ENCODE measurements at regions not wholly inside any gene's neighbourhood (a gene's known extent, or its start where the extent isn't known, plus 50 kb on each side); places are given as distances from the start of the nearest gene placed in this dataset.

DNA sequence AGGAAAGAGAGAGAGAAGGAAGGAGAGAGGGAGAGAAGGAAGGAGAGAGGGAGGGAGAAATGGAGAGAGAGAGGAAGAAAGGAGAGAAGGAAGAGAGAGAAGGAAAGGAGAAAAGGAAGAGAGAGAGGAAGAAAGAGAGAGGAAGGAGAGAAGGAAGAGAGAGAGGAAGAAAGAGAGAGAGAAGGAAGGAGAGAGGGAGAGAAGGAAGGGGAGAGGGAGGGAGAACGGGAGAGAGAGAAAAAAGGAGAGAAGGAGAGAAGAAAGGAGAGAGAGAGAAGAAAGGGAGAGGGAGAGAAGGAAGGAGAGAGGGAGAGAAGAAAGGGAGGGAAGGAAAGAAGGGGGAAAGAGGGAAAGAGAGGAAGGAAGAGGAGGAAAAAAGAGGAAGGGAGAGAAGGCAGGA, 1070.7 kb downstream of the UQCRFS1 start:
- TF ChIP-seq, protein P1, sequence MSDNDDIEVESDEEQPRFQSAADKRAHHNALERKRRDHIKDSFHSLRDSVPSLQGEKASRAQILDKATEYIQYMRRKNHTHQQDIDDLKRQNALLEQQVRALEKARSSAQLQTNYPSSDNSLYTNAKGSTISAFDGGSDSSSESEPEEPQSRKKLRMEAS (IDR thresholded peaks at IDR 0.05; ENCODE audit: insufficient read depth, insufficient read length), result no peak
- TF ChIP-seq, protein P2, sequence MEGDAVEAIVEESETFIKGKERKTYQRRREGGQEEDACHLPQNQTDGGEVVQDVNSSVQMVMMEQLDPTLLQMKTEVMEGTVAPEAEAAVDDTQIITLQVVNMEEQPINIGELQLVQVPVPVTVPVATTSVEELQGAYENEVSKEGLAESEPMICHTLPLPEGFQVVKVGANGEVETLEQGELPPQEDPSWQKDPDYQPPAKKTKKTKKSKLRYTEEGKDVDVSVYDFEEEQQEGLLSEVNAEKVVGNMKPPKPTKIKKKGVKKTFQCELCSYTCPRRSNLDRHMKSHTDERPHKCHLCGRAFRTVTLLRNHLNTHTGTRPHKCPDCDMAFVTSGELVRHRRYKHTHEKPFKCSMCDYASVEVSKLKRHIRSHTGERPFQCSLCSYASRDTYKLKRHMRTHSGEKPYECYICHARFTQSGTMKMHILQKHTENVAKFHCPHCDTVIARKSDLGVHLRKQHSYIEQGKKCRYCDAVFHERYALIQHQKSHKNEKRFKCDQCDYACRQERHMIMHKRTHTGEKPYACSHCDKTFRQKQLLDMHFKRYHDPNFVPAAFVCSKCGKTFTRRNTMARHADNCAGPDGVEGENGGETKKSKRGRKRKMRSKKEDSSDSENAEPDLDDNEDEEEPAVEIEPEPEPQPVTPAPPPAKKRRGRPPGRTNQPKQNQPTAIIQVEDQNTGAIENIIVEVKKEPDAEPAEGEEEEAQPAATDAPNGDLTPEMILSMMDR (IDR thresholded peaks at IDR 0.05; ENCODE audit: extremely low read depth in 1 of 2, insufficient read depth in 1 of 2, low read depth in 1 of 2, low read length in 2 of 2), result no peak
- TF ChIP-seq POLR2A (IDR thresholded peaks at IDR 0.05; ENCODE audit: low read depth, low read length), result no peak
- TF ChIP-seq POLR2AphosphoS5 (IDR thresholded peaks at IDR 0.05; ENCODE audit: insufficient read depth, low read depth, low read length), result no peak
- TF ChIP-seq EZH2 (IDR thresholded peaks at IDR 0.05; ENCODE audit: borderline replicate concordance, low read depth, low read length, severe bottlenecking), result no peak

All from endothelial cell of umbilical vein (primary cell).